ENCODE measurements at regions not wholly inside any gene's neighbourhood (a gene's known extent, or its start where the extent isn't known, plus 50 kb on each side); places are given as distances from the start of the nearest gene placed in this dataset.

DNA sequence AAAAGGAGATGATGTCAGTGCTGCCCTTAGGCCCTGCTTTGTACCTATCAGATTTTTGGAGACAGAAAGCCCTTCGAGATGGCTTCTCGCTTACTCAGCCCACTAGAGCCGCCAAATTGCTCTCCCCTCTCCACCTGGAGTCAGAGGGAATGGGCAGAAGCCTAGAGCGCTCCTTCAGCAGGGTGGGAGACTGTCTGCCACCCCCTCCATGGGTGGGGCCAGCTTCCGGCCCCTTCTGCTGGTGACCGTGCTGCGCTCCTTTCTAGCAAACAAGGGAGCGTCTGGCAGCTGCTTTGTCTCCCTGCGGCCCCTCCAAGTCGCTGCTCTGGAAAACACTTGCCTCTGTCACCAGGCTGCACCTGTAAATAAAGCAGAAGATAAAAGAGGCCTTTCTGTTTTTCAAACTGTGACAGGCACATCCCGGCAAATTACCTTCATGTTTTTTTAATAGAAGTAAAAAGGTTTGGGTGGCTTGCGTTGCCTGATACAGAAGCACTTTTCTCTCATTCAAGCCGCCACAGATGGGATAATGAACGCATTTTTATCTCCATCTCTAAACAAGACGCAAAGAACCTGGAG lies 145.7 kb upstream of the NECTIN1 start:
- TF ChIP-seq EZH2 (IDR thresholded peaks at IDR 0.05; ENCODE audit: borderline replicate concordance, low read length): no peak
- TF ChIP-seq, protein P1, sequence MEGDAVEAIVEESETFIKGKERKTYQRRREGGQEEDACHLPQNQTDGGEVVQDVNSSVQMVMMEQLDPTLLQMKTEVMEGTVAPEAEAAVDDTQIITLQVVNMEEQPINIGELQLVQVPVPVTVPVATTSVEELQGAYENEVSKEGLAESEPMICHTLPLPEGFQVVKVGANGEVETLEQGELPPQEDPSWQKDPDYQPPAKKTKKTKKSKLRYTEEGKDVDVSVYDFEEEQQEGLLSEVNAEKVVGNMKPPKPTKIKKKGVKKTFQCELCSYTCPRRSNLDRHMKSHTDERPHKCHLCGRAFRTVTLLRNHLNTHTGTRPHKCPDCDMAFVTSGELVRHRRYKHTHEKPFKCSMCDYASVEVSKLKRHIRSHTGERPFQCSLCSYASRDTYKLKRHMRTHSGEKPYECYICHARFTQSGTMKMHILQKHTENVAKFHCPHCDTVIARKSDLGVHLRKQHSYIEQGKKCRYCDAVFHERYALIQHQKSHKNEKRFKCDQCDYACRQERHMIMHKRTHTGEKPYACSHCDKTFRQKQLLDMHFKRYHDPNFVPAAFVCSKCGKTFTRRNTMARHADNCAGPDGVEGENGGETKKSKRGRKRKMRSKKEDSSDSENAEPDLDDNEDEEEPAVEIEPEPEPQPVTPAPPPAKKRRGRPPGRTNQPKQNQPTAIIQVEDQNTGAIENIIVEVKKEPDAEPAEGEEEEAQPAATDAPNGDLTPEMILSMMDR (IDR thresholded peaks at IDR 0.05; ENCODE audit: low read length): no peak
- Histone ChIP-seq H3K9me3 (ENCODE audit: low read length) (no peaks in the 10 kb centered on the region), H3K27ac (ENCODE audit: low read depth, low read length, poor library complexity, severe bottlenecking) (no peak overlapping the region), H4K20me1 (ENCODE audit: insufficient read depth, low read length) (no peaks in the 10 kb centered on the region), H3K4me3 (ENCODE audit: low read depth, low read length, poor library complexity, severe bottlenecking) (no peak overlapping the region), H3K36me3 (ENCODE audit: insufficient read depth, low read length) (no peaks in the 10 kb centered on the region), H3K4me2 (ENCODE audit: low read length) (no peak overlapping the region), H3K9ac (ENCODE audit: low read length) (no peak overlapping the region), H2AFZ (ENCODE audit: low read length) (no peak overlapping the region), H3K9me2 (ENCODE audit: low read depth, low read length) (no peaks in the 10 kb centered on the region), H3K27me3 (ENCODE audit: insufficient read depth, low read length) (no peaks in the 10 kb centered on the region), H3F3A (ENCODE audit: insufficient read depth, low read length) (no peaks in the 10 kb centered on the region), H3K4me1 (ENCODE audit: insufficient read depth, low read length, severe bottlenecking) (no peaks in the 10 kb centered on the region), H3K79me2 (ENCODE audit: insufficient read depth, low read length) (no peaks in the 10 kb centered on the region)

GRCh38 chr11:119873761-119874421 lies 144.9 kb upstream of the NECTIN1 start:
- TF ChIP-seq, protein P1 (IDR thresholded peaks at IDR 0.05; ENCODE audit: low read length): no peak
- no peak for TF ChIP-seq EZH2 (IDR thresholded peaks at IDR 0.05; ENCODE audit: borderline replicate concordance, low read length)
- Histone ChIP-seq H3K4me3 (ENCODE audit: low read depth, low read length, poor library complexity, severe bottlenecking) (no peak overlapping the region), H3K9ac (ENCODE audit: low read length) (no peak overlapping the region), H4K20me1 (ENCODE audit: insufficient read depth, low read length) (no peaks in the 10 kb centered on the region), H2AFZ (ENCODE audit: low read length) (no peak overlapping the region), H3K36me3 (ENCODE audit: insufficient read depth, low read length) (no peaks in the 10 kb centered on the region), H3K9me2 (ENCODE audit: low read depth, low read length) (no peaks in the 10 kb centered on the region), H3K79me2 (ENCODE audit: insufficient read depth, low read length) (no peaks in the 10 kb centered on the region), H3K9me3 (ENCODE audit: low read length) (no peaks in the 10 kb centered on the region), H3K4me2 (ENCODE audit: low read length) (no peak overlapping the region), H3K27me3 (ENCODE audit: insufficient read depth, low read length) (no peaks in the 10 kb centered on the region), H3F3A (ENCODE audit: insufficient read depth, low read length) (no peaks in the 10 kb centered on the region), H3K4me1 (ENCODE audit: insufficient read depth, low read length, severe bottlenecking) (no peaks in the 10 kb centered on the region), H3K27ac (ENCODE audit: low read depth, low read length, poor library complexity, severe bottlenecking) (no peak overlapping the region)

- no peak overlapping the region for H2AFZ ChIP-seq (ENCODE audit: low read length)
- no peaks in the 10 kb centered on the region for H3F3A ChIP-seq (ENCODE audit: insufficient read depth, low read length)
- H3K27me3 ChIP-seq (ENCODE audit: insufficient read depth, low read length): no peaks in the 10 kb centered on the region
- no peaks in the 10 kb centered on the region for H3K4me1 ChIP-seq (ENCODE audit: insufficient read depth, low read length, severe bottlenecking)
- no peaks in the 10 kb centered on the region for H3K79me2 ChIP-seq (ENCODE audit: insufficient read depth, low read length)
- no peaks in the 10 kb centered on the region for H3K9me3 ChIP-seq (ENCODE audit: low read length)
- no peak overlapping the region for H3K27ac ChIP-seq (ENCODE audit: low read depth, low read length, poor library complexity, severe bottlenecking)
- no peak overlapping the region for H3K4me3 ChIP-seq (ENCODE audit: low read depth, low read length, poor library complexity, severe bottlenecking)
- H3K36me3 ChIP-seq (ENCODE audit: insufficient read depth, low read length): no peaks in the 10 kb centered on the region
- no peak overlapping the region for H3K4me2 ChIP-seq (ENCODE audit: low read length)
- TF ChIP-seq, protein P1 (IDR thresholded peaks at IDR 0.05; ENCODE audit: low read length): no peak
- no peak for TF ChIP-seq EZH2 (IDR thresholded peaks at IDR 0.05; ENCODE audit: borderline replicate concordance, low read length)
- H3K9me2 ChIP-seq (ENCODE audit: low read depth, low read length): no peaks in the 10 kb centered on the region
- no peak overlapping the region for H3K9ac ChIP-seq (ENCODE audit: low read length)
- H4K20me1 ChIP-seq (ENCODE audit: insufficient read depth, low read length): no peaks in the 10 kb centered on the region
Measured at GRCh38 chr11:119872611-119873310, 143.8 kb upstream of the NECTIN1 start.

Measured in OCI-LY1 (cell line).